ENCODE measurements at regions not wholly inside any gene's neighbourhood (a gene's known extent, or its start where the extent isn't known, plus 50 kb on each side); places are given as distances from the start of the nearest gene placed in this dataset.

DNA sequence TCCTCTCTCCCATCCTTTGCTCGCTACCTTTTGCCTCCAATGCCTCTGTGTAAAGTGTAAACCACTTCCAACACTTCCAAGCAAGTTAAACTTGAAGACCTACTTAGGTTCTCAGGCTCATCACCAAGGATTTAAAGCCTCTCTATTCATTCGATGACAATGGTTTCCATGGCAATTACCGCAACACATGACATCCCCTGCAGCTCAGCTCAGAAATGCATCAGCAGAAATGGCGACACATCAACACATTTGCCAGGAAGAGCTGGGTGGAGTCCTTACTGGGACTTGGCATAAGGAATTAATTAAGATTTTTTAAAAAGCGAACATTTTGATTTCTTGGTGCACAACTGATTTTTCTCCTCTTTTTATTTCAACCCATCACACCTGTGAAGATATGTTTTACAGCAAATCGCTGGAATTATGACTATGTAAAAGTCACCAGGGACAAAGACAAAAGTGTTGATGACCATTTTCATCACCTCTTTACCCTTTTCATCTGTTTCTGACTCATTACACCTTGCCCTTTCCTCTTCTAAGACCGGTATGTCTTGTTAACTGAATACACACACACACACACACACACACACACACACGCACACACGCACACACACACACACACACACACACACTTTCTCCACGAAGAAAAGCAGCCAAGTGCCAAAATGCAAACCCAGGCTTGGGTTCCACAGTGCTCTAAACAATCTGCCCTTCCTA is 453.4 kb upstream of the CELF2 start:
- Histone ChIP-seq H4K20me1 (ENCODE audit: insufficient read depth, low read length) (no peaks in the 10 kb centered on the region), H2BK15ac (ENCODE audit: low read depth, low read length) (no peak overlapping the region), H2AK5ac (ENCODE audit: low read depth, low read length) (no peak overlapping the region), H3K27me3 (ENCODE audit: control insufficient read depth, insufficient read depth, low read length) (peaks cover 2% of the 10 kb centered on the region), H3K4me2 (ENCODE audit: low read depth, low read length) (no peak overlapping the region), H2AFZ (replicated peaks; ENCODE audit: low read length, poor library complexity) (no peak overlapping the region), H2AK9ac (replicated peaks; ENCODE audit: low read depth, low read length, poor library complexity) (no peak overlapping the region), H3K9me3 (ENCODE audit: control insufficient read depth, insufficient read depth, low read length) (no peaks in the 10 kb centered on the region), H4K8ac (ENCODE audit: low read depth in 2 of 2, low read length in 2 of 2) (no peak overlapping the region), H3K23ac (ENCODE audit: low read depth, low read length) (no peak overlapping the region; the same call in 1 of the 2 replicates), H3K4me3 (ENCODE audit: insufficient read depth, low read depth, low read length) (no peak overlapping the region), H3K36me3 (ENCODE audit: control insufficient read depth, insufficient read depth, low read length) (no peaks in the 10 kb centered on the region), H3K79me1 (ENCODE audit: low read depth in 1 of 2, low read length in 2 of 2) (no peaks in the 10 kb centered on the region), H2BK120ac (ENCODE audit: low read depth, low read length) (no peak overlapping the region), H4K5ac (ENCODE audit: low read depth, low read length) (no peak overlapping the region), H3K14ac (replicated peaks; ENCODE audit: low read depth, low read length) (no peak overlapping the region), H2BK5ac (ENCODE audit: low read depth, low read length, poor library complexity, severe bottlenecking) (no peak overlapping the region), H3K4ac (ENCODE audit: low read depth, low read length) (no peak overlapping the region), H3K56ac (ENCODE audit: extremely low read depth, insufficient read depth, low read length) (no peak overlapping the region), H3K4me1 (ENCODE audit: control insufficient read depth, insufficient read depth, low read length) (no peaks in the 10 kb centered on the region), H3K18ac (ENCODE audit: low read depth, low read length) (no peak overlapping the region), H3K27ac (ENCODE audit: insufficient read depth, low read length) (no peak overlapping the region), H3K9me1 (ENCODE audit: insufficient read depth, low read length) (no peaks in the 10 kb centered on the region), H4K91ac (ENCODE audit: insufficient read depth, low read depth, low read length) (no peak overlapping the region), H3K9ac (ENCODE audit: low read depth, low read length) (no peak overlapping the region), H2BK20ac (ENCODE audit: low read depth, low read length) (no peak overlapping the region)
- ATAC-seq (ENCODE audit: low read depth) (no peak), DNase-seq (no peak)
- TF ChIP-seq RAD21 (IDR thresholded peaks at IDR 0.05; ENCODE audit: low read length) (no peak), RFX5 (IDR thresholded peaks at IDR 0.05; ENCODE audit: low read depth, low read length) (no peak), MAZ (IDR thresholded peaks at IDR 0.05; ENCODE audit: borderline replicate concordance, low read depth, low read length) (no peak), SMC3 (IDR thresholded peaks at IDR 0.05; ENCODE audit: low read depth, low read length) (no peak), USF2 (IDR thresholded peaks at IDR 0.05; ENCODE audit: low read depth, low read length) (no peak), NFE2L2 (IDR thresholded peaks at IDR 0.05; ENCODE audit: low read depth, low read length) (no peak), MAFK (IDR thresholded peaks at IDR 0.05; ENCODE audit: low read depth, low read length) (no peak), CEBPB (IDR thresholded peaks at IDR 0.05; ENCODE audit: low read depth, low read length) (no peak), CHD1 (IDR thresholded peaks at IDR 0.05; ENCODE audit: low read depth, low read length) (no peak), FOS (IDR thresholded peaks at IDR 0.05; ENCODE audit: low read depth, low read length) (no peak), RCOR1 (IDR thresholded peaks at IDR 0.05; ENCODE audit: insufficient replicate concordance, low read length) (no peak), BHLHE40 (IDR thresholded peaks at IDR 0.05; ENCODE audit: low read depth, low read length) (no peak), MXI1 (IDR thresholded peaks at IDR 0.05; ENCODE audit: borderline replicate concordance, low read depth, low read length) (no peak), POLR2A (IDR thresholded peaks at IDR 0.05; ENCODE audit: low read depth, low read length) (no peak)
- TF ChIP-seq, protein P1, sequence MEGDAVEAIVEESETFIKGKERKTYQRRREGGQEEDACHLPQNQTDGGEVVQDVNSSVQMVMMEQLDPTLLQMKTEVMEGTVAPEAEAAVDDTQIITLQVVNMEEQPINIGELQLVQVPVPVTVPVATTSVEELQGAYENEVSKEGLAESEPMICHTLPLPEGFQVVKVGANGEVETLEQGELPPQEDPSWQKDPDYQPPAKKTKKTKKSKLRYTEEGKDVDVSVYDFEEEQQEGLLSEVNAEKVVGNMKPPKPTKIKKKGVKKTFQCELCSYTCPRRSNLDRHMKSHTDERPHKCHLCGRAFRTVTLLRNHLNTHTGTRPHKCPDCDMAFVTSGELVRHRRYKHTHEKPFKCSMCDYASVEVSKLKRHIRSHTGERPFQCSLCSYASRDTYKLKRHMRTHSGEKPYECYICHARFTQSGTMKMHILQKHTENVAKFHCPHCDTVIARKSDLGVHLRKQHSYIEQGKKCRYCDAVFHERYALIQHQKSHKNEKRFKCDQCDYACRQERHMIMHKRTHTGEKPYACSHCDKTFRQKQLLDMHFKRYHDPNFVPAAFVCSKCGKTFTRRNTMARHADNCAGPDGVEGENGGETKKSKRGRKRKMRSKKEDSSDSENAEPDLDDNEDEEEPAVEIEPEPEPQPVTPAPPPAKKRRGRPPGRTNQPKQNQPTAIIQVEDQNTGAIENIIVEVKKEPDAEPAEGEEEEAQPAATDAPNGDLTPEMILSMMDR (conservative IDR thresholded peaks at IDR 0.05; ENCODE audit: low read depth, low read length) = no peak
- TF ChIP-seq, protein P2, sequence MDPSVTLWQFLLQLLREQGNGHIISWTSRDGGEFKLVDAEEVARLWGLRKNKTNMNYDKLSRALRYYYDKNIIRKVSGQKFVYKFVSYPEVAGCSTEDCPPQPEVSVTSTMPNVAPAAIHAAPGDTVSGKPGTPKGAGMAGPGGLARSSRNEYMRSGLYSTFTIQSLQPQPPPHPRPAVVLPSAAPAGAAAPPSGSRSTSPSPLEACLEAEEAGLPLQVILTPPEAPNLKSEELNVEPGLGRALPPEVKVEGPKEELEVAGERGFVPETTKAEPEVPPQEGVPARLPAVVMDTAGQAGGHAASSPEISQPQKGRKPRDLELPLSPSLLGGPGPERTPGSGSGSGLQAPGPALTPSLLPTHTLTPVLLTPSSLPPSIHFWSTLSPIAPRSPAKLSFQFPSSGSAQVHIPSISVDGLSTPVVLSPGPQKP (IDR thresholded peaks at IDR 0.05; ENCODE audit: borderline replicate concordance, low read depth, low read length) = no peak
- ChIA-PET CTCF (no interaction called here), POLR2A (ENCODE audit: unreplicated experiment) (no interaction called here)
- dilution Hi-C loops (cut with HindIII; ENCODE audit: low sequenced_read_pairs, unreplicated experiment) = no loop called here
- no TSS peak for BruUV-seq (replicated peaks)
- intact Hi-C loops (cut with micrococcal nuclease) = no loop called here
- WGBS, 2 experiments (ENCODE audit: extremely low coverage in 2 of 2, insufficient read length in 1 of 2) = 15% methylated on average over 4 of the region's 10 CpGs; no CpG with 5 or more reads in 1 of the 2 experiments
- in situ Hi-C loops (cut with MboI; ENCODE audit: low sequenced_read_pairs) = no loop called here

Data from IMR-90 (cell line).